ENCODE measurements at regions not wholly inside any gene's neighbourhood (a gene's known extent, or its start where the extent isn't known, plus 50 kb on each side); places are given as distances from the start of the nearest gene placed in this dataset.

DNA sequence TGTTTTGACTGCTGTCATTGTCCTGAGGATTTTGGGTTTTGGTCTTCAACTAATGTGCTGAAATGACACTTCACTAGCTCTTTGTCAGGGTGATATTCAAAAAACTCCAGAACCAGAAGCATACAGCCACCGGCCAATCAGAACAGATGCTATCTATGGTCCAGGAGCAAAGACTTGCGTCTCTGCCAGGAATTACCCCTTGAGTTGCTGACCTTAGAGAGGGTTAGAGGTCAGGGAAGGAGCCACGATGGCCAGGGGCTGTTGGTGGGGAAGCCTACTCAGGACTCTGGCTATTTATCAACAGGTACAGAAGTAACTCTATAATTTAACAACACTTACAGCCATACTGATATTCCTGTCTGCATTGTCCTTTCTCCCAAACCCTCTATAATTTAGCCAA lies 356.8 kb downstream of the EFNA5 start:
- Histone ChIP-seq H3K27me3 (ENCODE audit: control insufficient read depth in 2 of 2, insufficient read depth in 2 of 2, low read length in 2 of 2) (no peaks in the 10 kb centered on the region), H3K4me1 (ENCODE audit: control insufficient read depth, extremely low read depth, insufficient read depth, low read length) (no peaks in the 10 kb centered on the region), H3K36me3 (ENCODE audit: control insufficient read depth in 2 of 2, extremely low read depth in 1 of 2, insufficient read depth in 2 of 2, low read length in 2 of 2) (no peaks in the 10 kb centered on the region), H3K9ac (replicated peaks; ENCODE audit: extremely low read depth, insufficient read depth, low read length) (no peak overlapping the region), H4K20me1 (replicated peaks; ENCODE audit: control insufficient read depth, extremely low read depth, insufficient read depth, low read length) (no peaks in the 10 kb centered on the region), H3K79me2 (ENCODE audit: control insufficient read depth, insufficient read depth, low read length) (no peaks in the 10 kb centered on the region), H3K9me3 (replicated peaks; ENCODE audit: control insufficient read depth, insufficient read depth, low read length) (no peaks in the 10 kb centered on the region), H3K27ac (ENCODE audit: insufficient read depth, low read depth, low read length) (no peak overlapping the region), H3K9me1 (replicated peaks; ENCODE audit: control insufficient read depth, extremely low read depth, insufficient read depth, low read length) (no peaks in the 10 kb centered on the region), H3K4me2 (ENCODE audit: insufficient read depth, low read length) (no peak overlapping the region), H2AFZ (ENCODE audit: low read depth, low read length) (no peak overlapping the region), H3K4me3 (replicated peaks in 1 of 3; ENCODE audit: insufficient read depth in 1 of 3, low read depth in 1 of 3, low read length in 3 of 3) (no peak overlapping the region)
- dilution Hi-C loops (cut with MboI; ENCODE audit: extremely low pct_ligation_motif_present, low sequenced_read_pairs), result no loop called here
- TF ChIP-seq POLR2A (IDR thresholded peaks at IDR 0.05; ENCODE audit: low read depth, low read length) (no peak), EZH2 (IDR thresholded peaks at IDR 0.05; ENCODE audit: borderline replicate concordance, low read depth, low read length, severe bottlenecking) (no peak), GATA2 (IDR thresholded peaks at IDR 0.05; ENCODE audit: insufficient read depth, insufficient read length, low read depth, low read length) (no peak), POLR2AphosphoS5 (IDR thresholded peaks at IDR 0.05; ENCODE audit: insufficient read depth, low read depth, low read length) (no peak), FOS (IDR thresholded peaks at IDR 0.05; ENCODE audit: borderline replicate concordance, insufficient read depth, low read length) (no peak), JUN (IDR thresholded peaks at IDR 0.05; ENCODE audit: borderline replicate concordance, insufficient read depth, insufficient read length, low read depth) (no peak), MYC (IDR thresholded peaks at IDR 0.05; ENCODE audit: low read depth, low read length) (no peak)
- TF ChIP-seq, protein P1, sequence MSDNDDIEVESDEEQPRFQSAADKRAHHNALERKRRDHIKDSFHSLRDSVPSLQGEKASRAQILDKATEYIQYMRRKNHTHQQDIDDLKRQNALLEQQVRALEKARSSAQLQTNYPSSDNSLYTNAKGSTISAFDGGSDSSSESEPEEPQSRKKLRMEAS (IDR thresholded peaks at IDR 0.05; ENCODE audit: insufficient read depth, insufficient read length), result no peak
- TF ChIP-seq, protein P2, sequence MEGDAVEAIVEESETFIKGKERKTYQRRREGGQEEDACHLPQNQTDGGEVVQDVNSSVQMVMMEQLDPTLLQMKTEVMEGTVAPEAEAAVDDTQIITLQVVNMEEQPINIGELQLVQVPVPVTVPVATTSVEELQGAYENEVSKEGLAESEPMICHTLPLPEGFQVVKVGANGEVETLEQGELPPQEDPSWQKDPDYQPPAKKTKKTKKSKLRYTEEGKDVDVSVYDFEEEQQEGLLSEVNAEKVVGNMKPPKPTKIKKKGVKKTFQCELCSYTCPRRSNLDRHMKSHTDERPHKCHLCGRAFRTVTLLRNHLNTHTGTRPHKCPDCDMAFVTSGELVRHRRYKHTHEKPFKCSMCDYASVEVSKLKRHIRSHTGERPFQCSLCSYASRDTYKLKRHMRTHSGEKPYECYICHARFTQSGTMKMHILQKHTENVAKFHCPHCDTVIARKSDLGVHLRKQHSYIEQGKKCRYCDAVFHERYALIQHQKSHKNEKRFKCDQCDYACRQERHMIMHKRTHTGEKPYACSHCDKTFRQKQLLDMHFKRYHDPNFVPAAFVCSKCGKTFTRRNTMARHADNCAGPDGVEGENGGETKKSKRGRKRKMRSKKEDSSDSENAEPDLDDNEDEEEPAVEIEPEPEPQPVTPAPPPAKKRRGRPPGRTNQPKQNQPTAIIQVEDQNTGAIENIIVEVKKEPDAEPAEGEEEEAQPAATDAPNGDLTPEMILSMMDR (IDR thresholded peaks at IDR 0.05; ENCODE audit: extremely low read depth in 1 of 2, insufficient read depth in 1 of 2, low read depth in 1 of 2, low read length in 2 of 2), result no peak
- POLR2A ChIA-PET, result no interaction called here
- CTCF ChIA-PET, result no interaction called here
- DNase-seq (ENCODE audit: low read depth, low spot score), result no peak
- intact Hi-C loops (cut with micrococcal nuclease), result no loop called here
- BruUV-seq (replicated peaks), result no TSS peak
- no peak for FAIRE-seq

All from endothelial cell of umbilical vein (primary cell).